WTC11 (cell line): ENCODE measurements at regions not wholly inside any gene's neighbourhood (a gene's known extent, or its start where the extent isn't known, plus 50 kb on each side); places are given as distances from the start of the nearest gene placed in this dataset.

Experiments used
- ATAC-seq: fragments of 200-7000 bp; cut with Tn5 transposase; 2 replicates; pipeline ENCODE4 v1.10.0; 2021; ENCODE audit warnings: mild to moderate bottlenecking, moderate library complexity
- CTCF ChIA-PET: fragments of 300-600 bp; sonication (Branson Sonifier 250); formaldehyde crosslinking; loops from one replicate; lab custom pipeline; 2021; ENCODE audit warnings: antibody characterized with exemption; lab: Charles Lee
- POLR2A ChIA-PET: fragments of 350-600 bp; sonication (Branson Sonifier 250); formaldehyde crosslinking; loops from one replicate; lab custom pipeline; 2021; ENCODE audit warnings: antibody characterized with exemption; lab: Charles Lee
- DNase-seq: peaks from one replicate; pipeline ENCODE4 v3.0.0; 2021; ENCODE audit warnings: low spot score
- H3K27ac Mint-ChIP-seq: 2 replicates; pipeline ENCODE4 v1.8.0; 2021; ENCODE audit warnings: mixed read lengths
- H3K27me3 Mint-ChIP-seq: 2 replicates; pipeline ENCODE4 v1.8.0; 2021; ENCODE audit warnings: low read depth, mild to moderate bottlenecking, moderate library complexity, mixed read lengths
- H3K36me3 Mint-ChIP-seq: 2 replicates; pipeline ENCODE4 v1.8.0; 2021; ENCODE audit warnings: mixed read lengths
- H3K4me1 Mint-ChIP-seq: 2 replicates; pipeline ENCODE4 v1.8.0; 2022; ENCODE audit warnings: mixed read lengths
- H3K4me3 Mint-ChIP-seq: 2 replicates; pipeline ENCODE4 v1.8.0; 2021; ENCODE audit warnings: mild to moderate bottlenecking, moderate library complexity, mixed read lengths
- H3K9me3 Mint-ChIP-seq: 2 replicates; pipeline ENCODE4 v1.8.0; 2021; ENCODE audit warnings: mixed read lengths
- ATF2 ChIP-seq: sonication (generic); formaldehyde crosslinking; IDR thresholded peaks from 2 replicates; pipeline ENCODE4 v1.8.1; 2022; ENCODE audit warnings: low read depth, missing genetic modification reagents, borderline replicate concordance
- ATF3 ChIP-seq: sonication (generic); formaldehyde crosslinking; conservative IDR thresholded peaks from 2 replicates; pipeline ENCODE4 v1.8.1; 2022; ENCODE audit warnings: mild to moderate bottlenecking, missing genetic modification reagents
- CDX4 ChIP-seq: fragments of 250-450 bp; sonication (Bioruptor Pico); IDR thresholded peaks from 2 replicates; pipeline ENCODE4 v1.9.0; 2021; ENCODE audit warnings: moderate library complexity, mild to moderate bottlenecking, inconsistent platforms, borderline replicate concordance
- CTCF ChIP-seq: fragments of 200-600 bp; IDR thresholded peaks from 2 replicates; pipeline ENCODE4 v1.8.0; 2022; ENCODE audit warnings: antibody characterized with exemption
- E2F1 ChIP-seq: sonication (generic); formaldehyde crosslinking; IDR thresholded peaks from 2 replicates; pipeline ENCODE4 v1.8.0; 2022; ENCODE audit warnings: mild to moderate bottlenecking, missing genetic modification reagents
- ELF4 ChIP-seq: sonication (generic); formaldehyde crosslinking; IDR thresholded peaks from 2 replicates; pipeline ENCODE4 v1.8.1; 2022; ENCODE audit warnings: low read depth, mild to moderate bottlenecking, moderate library complexity, missing genetic modification reagents
- ESRRA ChIP-seq: sonication (generic); formaldehyde crosslinking; IDR thresholded peaks from 2 replicates; pipeline ENCODE4 v1.8.1; 2022; ENCODE audit warnings: mild to moderate bottlenecking, missing genetic modification reagents, borderline replicate concordance
- FOXK1 ChIP-seq: sonication (generic); formaldehyde crosslinking; IDR thresholded peaks from 2 replicates; pipeline ENCODE4 v1.8.0; 2022; ENCODE audit warnings: mild to moderate bottlenecking, moderate library complexity, missing genetic modification reagents
- GABPB1 ChIP-seq: sonication (generic); formaldehyde crosslinking; IDR thresholded peaks from 2 replicates; pipeline ENCODE4 v1.8.1; 2023; ENCODE audit warnings: mild to moderate bottlenecking, missing genetic modification reagents
- GTF2I ChIP-seq: fragments of 250-450 bp; sonication (Bioruptor Pico); conservative IDR thresholded peaks from 2 replicates; pipeline ENCODE4 v1.4.0; 2021; ENCODE audit warnings: mild to moderate bottlenecking
- IRF1 ChIP-seq: sonication (generic); formaldehyde crosslinking; IDR thresholded peaks from 2 replicates; pipeline ENCODE4 v1.8.0; 2023; ENCODE audit warnings: missing genetic modification reagents
- KAT7 ChIP-seq: sonication (generic); formaldehyde crosslinking; IDR thresholded peaks from 2 replicates; pipeline ENCODE4 v1.8.1; 2023; ENCODE audit warnings: missing genetic modification reagents, mild to moderate bottlenecking, borderline replicate concordance
- MAX ChIP-seq: sonication (generic); formaldehyde crosslinking; IDR thresholded peaks from 2 replicates; pipeline ENCODE4 v1.8.0; 2022; ENCODE audit warnings: mild to moderate bottlenecking, missing genetic modification reagents
- MXD4 ChIP-seq: fragments of 250-450 bp; sonication (Bioruptor Pico); IDR thresholded peaks from 2 replicates; pipeline ENCODE4 v1.8.0; 2021; ENCODE audit warnings: mild to moderate bottlenecking, moderate library complexity, borderline replicate concordance
- MYBL2 ChIP-seq: sonication (generic); formaldehyde crosslinking; IDR thresholded peaks from 2 replicates; pipeline ENCODE4 v1.8.1; 2023; ENCODE audit warnings: mild to moderate bottlenecking, moderate library complexity, missing genetic modification reagents
- NFE2L1 ChIP-seq: sonication (generic); formaldehyde crosslinking; IDR thresholded peaks from 2 replicates; pipeline ENCODE4 v1.8.1; 2023; ENCODE audit warnings: missing genetic modification reagents
- NFYB ChIP-seq: sonication (generic); formaldehyde crosslinking; conservative IDR thresholded peaks from 2 replicates; pipeline ENCODE4 v1.8.0; 2022; ENCODE audit warnings: low read depth, missing genetic modification reagents
- OVOL2 ChIP-seq: fragments of 250-450 bp; sonication (Bioruptor Pico); IDR thresholded peaks from 2 replicates; pipeline ENCODE4 v1.9.0; 2021; ENCODE audit warnings: mild to moderate bottlenecking, borderline replicate concordance
- PREB ChIP-seq: sonication (generic); formaldehyde crosslinking; IDR thresholded peaks from 2 replicates; pipeline ENCODE4 v1.8.1; 2022; ENCODE audit warnings: mild to moderate bottlenecking, missing genetic modification reagents, moderate library complexity, borderline replicate concordance
- RELA ChIP-seq: sonication (generic); formaldehyde crosslinking; IDR thresholded peaks from 2 replicates; pipeline ENCODE4 v1.8.1; 2022; ENCODE audit warnings: missing genetic modification reagents, mild to moderate bottlenecking, borderline replicate concordance
- RORB ChIP-seq: fragments of 250-450 bp; sonication (Bioruptor Pico); IDR thresholded peaks from 2 replicates; pipeline ENCODE4 v1.9.0; 2021; ENCODE audit warnings: mild to moderate bottlenecking
- SOX15 ChIP-seq: fragments of 250-450 bp; sonication (Bioruptor Pico); IDR thresholded peaks from 2 replicates; pipeline ENCODE4 v1.9.0; 2021; ENCODE audit warnings: mild to moderate bottlenecking
- TEAD1 ChIP-seq: sonication (generic); formaldehyde crosslinking; IDR thresholded peaks from 2 replicates; pipeline ENCODE4 v1.8.0; 2022; ENCODE audit warnings: mild to moderate bottlenecking, missing genetic modification reagents
- ZMAT4 ChIP-seq: fragments of 250-450 bp; sonication (Bioruptor Pico); IDR thresholded peaks from 2 replicates; pipeline ENCODE4 v1.9.0; 2021; ENCODE audit warnings: mild to moderate bottlenecking
- ZNF219 ChIP-seq: sonication (generic); formaldehyde crosslinking; IDR thresholded peaks from 2 replicates; pipeline ENCODE4 v1.8.0; 2023; ENCODE audit warnings: missing genetic modification reagents, mild to moderate bottlenecking, borderline replicate concordance
- ZNF263 ChIP-seq: sonication (generic); formaldehyde crosslinking; IDR thresholded peaks from 2 replicates; pipeline ENCODE4 v1.8.1; 2022; ENCODE audit warnings: low read depth, mild to moderate bottlenecking, moderate library complexity, missing genetic modification reagents
- ZNF416 ChIP-seq: fragments of 250-450 bp; sonication (Bioruptor Pico); IDR thresholded peaks from 2 replicates; pipeline ENCODE4 v1.9.0; 2021; ENCODE audit warnings: mild to moderate bottlenecking, inconsistent platforms
- ZNF423 ChIP-seq: fragments of 250-450 bp; sonication (Bioruptor Pico); IDR thresholded peaks from 2 replicates; pipeline ENCODE4 v2.1.2; 2022; ENCODE audit warnings: mild to moderate bottlenecking, moderate library complexity

GRCh38 chr9:8095672-8096086 is 296.1 kb upstream of the DMAC1 start:
- DNase-seq: no peak
- peaks cover 4% of the 10 kb centered on the region; the same call in 1 of the 2 replicates for H3K4me1 Mint-ChIP-seq
- no peak overlapping the region for H3K27ac Mint-ChIP-seq
- ChIA-PET CTCF (no interaction called here), POLR2A (no interaction called here)
- TF ChIP-seq ZNF416 (CRISPR knock-in tag) (no peak), ELF4 (CRISPR knock-in tag) (no peak), MYBL2 (CRISPR knock-in tag) (no peak), ATF3 (no peak), GTF2I (no peak), MXD4 (no peak), PREB (CRISPR knock-in tag) (no peak), RORB (CRISPR knock-in tag) (no peak), NFYB (no peak), ZNF219 (no peak), KAT7 (CRISPR knock-in tag) (no peak), TEAD1 (no peak)
- H3K4me3 Mint-ChIP-seq: no peak overlapping the region
- no peak for ATAC-seq
- no peaks in the 10 kb centered on the region for H3K36me3 Mint-ChIP-seq
- H3K27me3 Mint-ChIP-seq: no peaks in the 10 kb centered on the region
- H3K9me3 Mint-ChIP-seq: peaks cover 12% of the 10 kb centered on the region

- Mint-ChIP-seq H3K36me3 (no peaks in the 10 kb centered on the region), H3K27ac (no peak overlapping the region), H3K9me3 (no peaks in the 10 kb centered on the region), H3K27me3 (no peaks in the 10 kb centered on the region), H3K4me1 (peaks cover 4% of the 10 kb centered on the region; the same call in 1 of the 2 replicates), H3K4me3 (no peak overlapping the region)
- DNase-seq (no peak), ATAC-seq (no peak)
- POLR2A ChIA-PET: no interaction called here
- TF ChIP-seq ZMAT4 (CRISPR knock-in tag) (no peak), FOXK1 (CRISPR knock-in tag) (no peak), NFYB (no peak), CDX4 (no peak), NFE2L1 (CRISPR knock-in tag) (no peak), RELA (no peak), OVOL2 (CRISPR knock-in tag) (no peak), MAX (CRISPR knock-in tag) (no peak), SOX15 (CRISPR knock-in tag) (no peak), GABPB1 (CRISPR knock-in tag) (no peak), ESRRA (CRISPR knock-in tag) (no peak), ZNF423 (CRISPR knock-in tag) (no peak), CTCF (no peak), MXD4 (no peak), ZNF263 (CRISPR knock-in tag) (no peak), RORB (CRISPR knock-in tag) (no peak), ATF2 (no peak), E2F1 (CRISPR knock-in tag) (no peak), IRF1 (CRISPR knock-in tag) (no peak)
- CTCF ChIA-PET: no interaction called here
Observed at GRCh38 chr9:8088477-8088876, 288.9 kb upstream of the DMAC1 start.
